ENCODE measurements at regions not wholly inside any gene's neighbourhood (a gene's known extent, or its start where the extent isn't known, plus 50 kb on each side); places are given as distances from the start of the nearest gene placed in this dataset.

GRCh38 chr10:4343091-4343490, 482.9 kb upstream of the AKR1E2 start:
- Mint-ChIP-seq H3K27ac (ENCODE audit: unreplicated experiment) (no peak overlapping the region), H3K4me1 (ENCODE audit: low read depth, unreplicated experiment) (peaks cover 19% of the 10 kb centered on the region), H3K9me3 (ENCODE audit: low read depth, unreplicated experiment) (peaks cover 2% of the 10 kb centered on the region), H3K4me3 (ENCODE audit: low read depth, unreplicated experiment) (no peak overlapping the region), H3K27me3 (ENCODE audit: unreplicated experiment) (no peaks in the 10 kb centered on the region), H3K36me3 (ENCODE audit: insufficient read depth, unreplicated experiment) (no peaks in the 10 kb centered on the region)
- CTCF ChIA-PET = no interaction called here
- no peak for DNase-seq
- BruUV-seq (replicated peaks) = no TSS peak
- intact Hi-C loops (cut with micrococcal nuclease; ENCODE audit: unreplicated experiment) = no loop called here
- TF ChIP-seq CTCF (IDR thresholded peaks at IDR 0.05; ENCODE audit: unreplicated experiment) = no peak

GRCh38 chr10:4338768-4339167, 487.2 kb upstream of the AKR1E2 start:
- TF ChIP-seq CTCF (IDR thresholded peaks at IDR 0.05; ENCODE audit: unreplicated experiment) = no peak
- no peak overlapping the region for H3K27ac Mint-ChIP-seq (ENCODE audit: unreplicated experiment)
- no peaks in the 10 kb centered on the region for H3K36me3 Mint-ChIP-seq (ENCODE audit: insufficient read depth, unreplicated experiment)
- no TSS peak for BruUV-seq (replicated peaks)
- H3K9me3 Mint-ChIP-seq (ENCODE audit: low read depth, unreplicated experiment) = peaks cover 2% of the 10 kb centered on the region
- H3K27me3 Mint-ChIP-seq (ENCODE audit: unreplicated experiment) = no peaks in the 10 kb centered on the region
- DNase-seq = no peak
- CTCF ChIA-PET = no interaction called here
- no peak overlapping the region for H3K4me3 Mint-ChIP-seq (ENCODE audit: low read depth, unreplicated experiment)
- intact Hi-C loops (cut with micrococcal nuclease; ENCODE audit: unreplicated experiment) = no loop called here
- no peaks in the 10 kb centered on the region for H3K4me1 Mint-ChIP-seq (ENCODE audit: low read depth, unreplicated experiment)

DNA sequence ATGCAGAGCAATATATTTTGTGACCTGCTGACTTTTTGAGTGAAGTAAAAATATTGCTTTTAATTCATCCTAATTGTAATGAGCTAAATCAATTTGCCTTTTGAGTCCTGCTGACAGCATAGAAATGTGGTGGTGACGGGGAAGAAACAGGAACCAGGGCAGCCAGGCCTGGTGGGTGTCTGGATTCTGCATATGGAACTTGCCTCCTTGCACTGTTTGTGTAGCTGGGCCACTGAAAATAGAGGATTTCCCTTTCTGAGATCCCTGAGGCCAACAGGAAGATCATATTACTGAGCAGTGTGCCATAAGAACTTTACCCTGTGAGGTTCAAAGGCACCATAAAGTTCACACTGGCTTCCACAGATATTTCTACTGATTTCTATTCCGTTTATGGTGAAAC, 488.4 kb upstream of the AKR1E2 start:
- H3K36me3 Mint-ChIP-seq (ENCODE audit: insufficient read depth, unreplicated experiment) = no peaks in the 10 kb centered on the region
- no TSS peak for BruUV-seq (replicated peaks)
- H3K9me3 Mint-ChIP-seq (ENCODE audit: low read depth, unreplicated experiment) = peaks cover 2% of the 10 kb centered on the region
- no peak for TF ChIP-seq CTCF (IDR thresholded peaks at IDR 0.05; ENCODE audit: unreplicated experiment)
- no peak overlapping the region for H3K4me3 Mint-ChIP-seq (ENCODE audit: low read depth, unreplicated experiment)
- no peak overlapping the region for H3K27ac Mint-ChIP-seq (ENCODE audit: unreplicated experiment)
- CTCF ChIA-PET = interaction anchor here (0.6 kb wide), 1 partner anchor 51 kb away, joined by 7 read pairs; no protein-coding TSS in a partner anchor
- DNase-seq = no peak
- H3K4me1 Mint-ChIP-seq (ENCODE audit: low read depth, unreplicated experiment) = no peaks in the 10 kb centered on the region
- no peaks in the 10 kb centered on the region for H3K27me3 Mint-ChIP-seq (ENCODE audit: unreplicated experiment)
- intact Hi-C loops (cut with micrococcal nuclease; ENCODE audit: unreplicated experiment) = no loop called here

- no TSS peak for BruUV-seq (replicated peaks)
These were observed 491.1 kb upstream of the AKR1E2 start for GRCh38 chr10:4334871-4335270.

More at GRCh38 chr10:4334871-4335270, 491.1 kb upstream of the AKR1E2 start:
- intact Hi-C loops (cut with micrococcal nuclease; ENCODE audit: unreplicated experiment) = no loop called here
- Mint-ChIP-seq H3K4me1 (ENCODE audit: low read depth, unreplicated experiment) (no peaks in the 10 kb centered on the region), H3K27me3 (ENCODE audit: unreplicated experiment) (no peaks in the 10 kb centered on the region), H3K36me3 (ENCODE audit: insufficient read depth, unreplicated experiment) (no peaks in the 10 kb centered on the region), H3K4me3 (ENCODE audit: low read depth, unreplicated experiment) (no peak overlapping the region), H3K27ac (ENCODE audit: unreplicated experiment) (no peak overlapping the region), H3K9me3 (ENCODE audit: low read depth, unreplicated experiment) (no peaks in the 10 kb centered on the region)
- TF ChIP-seq CTCF (IDR thresholded peaks at IDR 0.05; ENCODE audit: unreplicated experiment) = no peak
- CTCF ChIA-PET = no interaction called here
- DNase-seq = no peak

Data from Calu3 (cell line).